HG02678 (cell line): ENCODE measurements at regions not wholly inside any gene's neighbourhood (a gene's known extent, or its start where the extent isn't known, plus 50 kb on each side); places are given as distances from the start of the nearest gene placed in this dataset.
"Not testable (repeated sequence)": the region's sequence is repeated elsewhere in the genome, so short reads cannot be mapped to it uniquely, and the experiment has no call there.

Experiments
- ATAC-seq: cut with Tn5 transposase; IDR thresholded peaks from one replicate; pipeline ENCODE4 v1.9.1; 2021; ENCODE audit warnings: mild to moderate bottlenecking, moderate library complexity; ENCODE audit not compliant: unreplicated experiment

GRCh38 chr6:106749609-106750008 lies 120.2 kb downstream of the QRSL1 start:
- ATAC-seq, result no peak

GRCh38 chr6:106748547-106749207 lies 119.3 kb downstream of the QRSL1 start:
- ATAC-seq, result no peak

- no peak for ATAC-seq
These were observed 117.8 kb downstream of the QRSL1 start for GRCh38 chr6:106747139-106747538.

GRCh38 chr6:106746652-106747051 lies 117.3 kb downstream of the QRSL1 start:
- ATAC-seq, result no peak

GRCh38 chr6:106745824-106746582 lies 116.6 kb downstream of the QRSL1 start:
- ATAC-seq, result no peak

GRCh38 chr6:106745197-106745770 lies 115.9 kb downstream of the QRSL1 start:
- ATAC-seq, result no peak

- ATAC-seq, result no peak
These were observed 115.4 kb downstream of the QRSL1 start for GRCh38 chr6:106744781-106745180.

- ATAC-seq, result not testable (repeated sequence)
These were observed 114.7 kb downstream of the QRSL1 start for GRCh38 chr6:106744029-106744428.

- no peak for ATAC-seq
These were observed 114.2 kb downstream of the QRSL1 start for GRCh38 chr6:106743612-106744011.

GRCh38 chr6:106740287-106740686 lies 110.9 kb downstream of the QRSL1 start:
- ATAC-seq, result no peak

GRCh38 chr6:106739387-106739786 lies 110.0 kb downstream of the QRSL1 start:
- no peak for ATAC-seq

- no peak for ATAC-seq
These were observed 107.1 kb downstream of the QRSL1 start for GRCh38 chr6:106736502-106736901.

- no peak for ATAC-seq
These were observed 106.5 kb downstream of the QRSL1 start for GRCh38 chr6:106735828-106736227.

GRCh38 chr6:106735136-106735633 lies 105.8 kb downstream of the QRSL1 start:
- no peak for ATAC-seq

GRCh38 chr6:106733386-106733785 lies 104.0 kb downstream of the QRSL1 start:
- ATAC-seq, result no peak

- ATAC-seq, result no peak
These were observed 103.1 kb downstream of the QRSL1 start for GRCh38 chr6:106732376-106732940.

- no peak for ATAC-seq
These were observed 102.4 kb downstream of the QRSL1 start for GRCh38 chr6:106731843-106732160.

- ATAC-seq, result no peak
These were observed 101.9 kb downstream of the QRSL1 start for GRCh38 chr6:106731144-106731842.

- ATAC-seq, result no peak
These were observed 101.3 kb downstream of the QRSL1 start for GRCh38 chr6:106730718-106731117.

GRCh38 chr6:106730264-106730663 lies 100.9 kb downstream of the QRSL1 start:
- ATAC-seq, result no peak

GRCh38 chr6:106729841-106730240 lies 100.5 kb downstream of the QRSL1 start:
- ATAC-seq, result no peak
